ENCODE measurements at regions not wholly inside any gene's neighbourhood (a gene's known extent, or its start where the extent isn't known, plus 50 kb on each side); places are given as distances from the start of the nearest gene placed in this dataset.

DNA sequence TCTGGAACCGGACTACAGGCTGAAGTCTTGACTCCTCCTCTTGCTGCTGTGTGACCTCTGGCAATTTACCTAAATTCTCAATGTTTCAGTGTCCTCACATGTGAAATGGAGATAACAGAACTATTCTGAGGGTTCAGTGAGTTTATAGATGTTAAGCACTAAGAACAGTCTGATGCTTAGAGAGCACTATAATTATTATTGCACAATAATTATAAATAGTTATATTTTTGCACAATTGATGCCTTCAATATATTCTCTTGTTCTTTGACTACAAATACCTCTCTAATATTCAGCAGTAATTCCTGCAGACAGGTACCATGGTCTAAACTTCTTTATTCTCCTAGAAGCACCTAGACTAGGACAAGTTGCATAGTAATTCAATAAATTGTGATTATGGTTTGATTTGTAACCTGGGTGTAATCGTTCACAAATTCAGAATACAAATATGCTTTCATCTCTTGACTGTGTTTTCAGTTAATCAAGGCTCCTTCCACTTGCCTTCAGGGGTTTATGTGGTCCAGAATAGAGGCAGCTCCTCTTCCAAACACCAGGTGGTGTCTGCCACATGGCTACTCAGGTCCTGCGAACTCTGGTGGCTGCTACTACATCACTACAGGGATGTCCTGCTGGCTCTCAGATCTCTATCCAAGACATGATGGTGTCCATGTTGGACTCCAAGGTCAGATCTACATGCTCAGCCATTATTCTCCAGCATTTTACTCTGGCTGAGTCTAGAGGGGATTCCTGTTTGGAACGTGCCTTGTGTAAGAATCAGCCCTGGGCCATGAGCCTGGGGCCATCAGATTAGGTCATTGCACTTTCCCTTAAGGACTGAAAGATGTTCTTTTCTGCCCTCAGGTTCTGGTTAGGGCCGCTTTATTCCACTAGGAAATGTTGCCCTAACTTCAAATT, 103.4 kb downstream of the QRFPR start:
- Histone ChIP-seq H3K4me3 (no peak overlapping the region), H3K4me1 (no peaks in the 10 kb centered on the region), H3K36me3 (replicated peaks) (no peaks in the 10 kb centered on the region), H3K9me3 (no peaks in the 10 kb centered on the region), H3K27me3 (ENCODE audit: low read depth) (no peaks in the 10 kb centered on the region)
- in situ Hi-C loops (cut with MboI; ENCODE audit: low sequenced_read_pairs) = no loop called here
- DNase-seq (ENCODE audit: low spot score in 2 of 2) = peak in 1 of 2 experiments; percentile 19

DNA sequence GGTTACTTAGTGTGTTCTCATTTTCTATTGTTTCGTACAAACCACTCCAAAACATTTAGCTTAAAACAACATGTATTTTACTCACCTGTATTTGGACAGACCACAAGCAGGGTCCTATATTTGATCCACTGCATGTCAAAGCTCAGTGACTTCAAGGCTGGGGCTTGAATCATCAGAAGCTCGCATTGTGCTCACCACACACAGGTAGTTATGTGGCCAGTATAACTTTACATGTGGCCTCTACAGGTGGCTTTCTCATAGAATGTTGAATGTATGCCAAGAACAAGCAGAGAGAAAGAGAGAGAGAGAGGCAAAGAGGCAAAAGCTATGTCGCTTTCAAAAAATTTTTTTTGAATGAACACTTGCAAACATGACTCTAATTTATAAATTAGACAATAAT, 107.6 kb downstream of the QRFPR start:
- Histone ChIP-seq H3K4me3 (no peak overlapping the region), H3K36me3 (replicated peaks) (no peaks in the 10 kb centered on the region), H3K4me1 (no peaks in the 10 kb centered on the region), H3K27me3 (ENCODE audit: low read depth) (no peaks in the 10 kb centered on the region), H3K9me3 (no peaks in the 10 kb centered on the region)
- no peak for DNase-seq (ENCODE audit: low spot score in 2 of 2)
- in situ Hi-C loops (cut with MboI; ENCODE audit: low sequenced_read_pairs) = no loop called here

DNA sequence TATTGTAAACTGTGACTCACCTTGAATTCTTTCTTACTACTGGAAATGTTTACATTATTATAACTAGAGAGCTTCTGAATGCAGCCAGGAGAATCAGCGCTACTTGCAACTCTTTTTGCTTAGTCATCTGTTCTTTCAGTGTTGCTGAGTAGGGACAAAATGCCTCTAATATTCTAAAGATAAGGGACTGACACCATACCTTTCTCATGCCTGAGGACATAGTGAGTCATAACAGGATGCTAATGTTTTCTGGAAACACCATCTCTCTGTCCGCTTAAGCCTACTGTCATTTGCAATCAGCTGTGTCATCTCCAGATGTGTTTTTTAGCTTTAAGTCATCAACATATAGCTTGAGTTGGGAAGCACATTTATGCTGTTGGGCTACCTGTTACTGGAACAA, 108.3 kb downstream of the QRFPR start:
- H3K4me3 ChIP-seq = no peak overlapping the region
- no peaks in the 10 kb centered on the region for H3K9me3 ChIP-seq
- H3K4me1 ChIP-seq = no peaks in the 10 kb centered on the region
- in situ Hi-C loops (cut with MboI; ENCODE audit: low sequenced_read_pairs) = no loop called here
- H3K36me3 ChIP-seq (replicated peaks) = no peaks in the 10 kb centered on the region
- no peaks in the 10 kb centered on the region for H3K27me3 ChIP-seq (ENCODE audit: low read depth)
- no peak for DNase-seq (ENCODE audit: low spot score in 2 of 2)

DNA sequence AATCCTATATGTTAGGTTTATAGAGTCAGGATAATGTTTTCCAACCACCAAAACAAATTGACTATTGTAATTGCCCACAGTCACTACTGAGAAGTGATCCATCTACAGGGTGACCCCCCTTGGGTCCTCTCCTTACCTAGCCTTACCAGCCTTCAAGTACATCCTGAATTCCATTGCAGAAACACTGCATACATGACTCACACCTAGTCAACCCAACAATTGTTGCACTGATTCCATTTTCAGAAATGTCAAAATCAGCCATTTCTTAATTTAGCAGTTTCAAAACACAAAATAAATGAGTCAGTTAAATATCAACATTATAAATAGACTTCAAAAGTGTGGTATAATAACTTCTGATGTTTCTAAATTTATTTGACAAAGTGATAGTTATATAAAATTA, 106.3 kb upstream of the TNIP3 start:
- no peaks in the 10 kb centered on the region for H3K9me3 ChIP-seq
- in situ Hi-C loops (cut with MboI; ENCODE audit: low sequenced_read_pairs) = no loop called here
- H3K4me1 ChIP-seq = no peaks in the 10 kb centered on the region
- H3K36me3 ChIP-seq (replicated peaks) = no peaks in the 10 kb centered on the region
- DNase-seq (ENCODE audit: low spot score in 2 of 2) = no peak
- no peaks in the 10 kb centered on the region for H3K27me3 ChIP-seq (ENCODE audit: low read depth)
- no peak overlapping the region for H3K4me3 ChIP-seq

DNA sequence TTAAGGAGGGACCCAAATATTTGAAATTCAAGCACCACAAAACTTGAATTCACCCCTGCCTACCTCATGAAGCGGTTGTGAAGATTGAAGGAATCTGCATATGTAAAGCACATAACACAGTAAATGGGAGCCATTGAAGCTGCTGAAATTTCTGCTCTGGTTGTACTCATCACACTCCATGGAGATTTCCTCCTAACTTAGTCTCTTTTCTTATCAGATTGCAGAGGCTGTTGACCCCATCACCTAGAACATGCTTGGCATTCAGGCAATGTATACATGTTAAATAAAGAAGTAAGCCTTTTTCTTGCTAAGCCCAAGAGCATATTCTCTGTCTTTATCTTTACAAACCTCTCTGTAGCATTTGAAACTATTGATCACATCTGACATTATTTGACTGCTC, 104.9 kb upstream of the TNIP3 start:
- no peaks in the 10 kb centered on the region for H3K27me3 ChIP-seq (ENCODE audit: low read depth)
- H3K4me1 ChIP-seq = no peaks in the 10 kb centered on the region
- in situ Hi-C loops (cut with MboI; ENCODE audit: low sequenced_read_pairs) = no loop called here
- no peaks in the 10 kb centered on the region for H3K36me3 ChIP-seq (replicated peaks)
- H3K9me3 ChIP-seq = no peaks in the 10 kb centered on the region
- DNase-seq (ENCODE audit: low spot score in 2 of 2) = no peak
- no peak overlapping the region for H3K4me3 ChIP-seq

DNA sequence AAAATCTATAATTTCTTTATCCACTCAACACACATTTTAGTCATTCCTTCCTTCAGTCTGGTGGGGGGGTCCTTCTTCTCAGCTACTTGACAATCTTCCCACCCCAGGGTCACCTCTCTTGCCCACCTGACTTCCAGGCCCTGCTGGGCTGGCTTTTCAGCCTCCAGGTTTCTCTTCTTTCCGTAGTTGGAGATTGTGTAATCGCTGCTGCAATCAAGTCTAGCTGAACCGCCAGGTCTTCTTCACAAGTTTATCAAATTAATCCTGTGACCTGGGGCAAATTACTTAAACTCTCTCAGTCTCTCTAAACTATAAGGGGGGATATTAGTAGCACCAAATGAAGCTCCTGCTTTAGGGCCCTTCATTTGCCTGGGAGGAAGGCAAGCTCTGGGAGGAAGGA, 102.9 kb upstream of the TNIP3 start:
- DNase-seq (ENCODE audit: low spot score in 2 of 2) = no peak
- Histone ChIP-seq H3K4me3 (no peak overlapping the region), H3K27me3 (ENCODE audit: low read depth) (no peaks in the 10 kb centered on the region), H3K36me3 (replicated peaks) (no peaks in the 10 kb centered on the region), H3K9me3 (no peaks in the 10 kb centered on the region), H3K4me1 (no peaks in the 10 kb centered on the region)
- in situ Hi-C loops (cut with MboI; ENCODE audit: low sequenced_read_pairs) = no loop called here

DNA sequence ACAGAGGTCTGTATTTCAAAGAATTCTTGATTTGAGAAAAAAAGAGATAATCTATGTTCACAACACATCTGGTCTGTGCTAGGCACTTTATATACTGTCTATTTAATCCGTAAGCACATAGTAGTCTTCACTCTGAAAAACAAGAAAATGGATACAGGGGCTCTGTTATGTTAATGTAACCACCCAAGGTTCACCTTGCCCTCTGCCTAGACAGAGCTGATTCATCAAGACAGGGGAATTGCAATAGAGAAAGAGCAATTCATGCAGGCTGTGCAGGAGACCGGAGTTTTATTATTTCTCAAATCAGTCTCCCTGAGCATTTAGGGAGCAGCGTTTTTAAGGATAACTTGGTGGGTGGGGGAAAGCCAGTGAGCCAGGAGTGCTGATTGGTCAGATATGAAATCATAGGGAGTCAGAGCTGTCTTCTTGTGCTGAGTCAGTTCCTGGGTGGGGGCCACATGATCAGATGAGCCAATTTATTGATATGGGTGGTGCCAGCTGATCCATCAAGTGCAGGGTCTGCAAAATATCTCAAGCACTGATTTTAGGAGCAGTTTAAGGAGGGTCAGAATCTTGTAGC, 92.9 kb upstream of the TNIP3 start:
- no peaks in the 10 kb centered on the region for H3K36me3 ChIP-seq (replicated peaks)
- H3K9me3 ChIP-seq = 0 out of 2 replicates have a peak, but pooled peaks cover 3% of the 10 kb centered on the region
- H3K27me3 ChIP-seq (ENCODE audit: low read depth) = no peaks in the 10 kb centered on the region
- no peaks in the 10 kb centered on the region for H3K4me1 ChIP-seq
- in situ Hi-C loops (cut with MboI; ENCODE audit: low sequenced_read_pairs) = no loop called here
- DNase-seq (ENCODE audit: low spot score in 2 of 2) = no peak
- H3K4me3 ChIP-seq = no peak overlapping the region

DNA sequence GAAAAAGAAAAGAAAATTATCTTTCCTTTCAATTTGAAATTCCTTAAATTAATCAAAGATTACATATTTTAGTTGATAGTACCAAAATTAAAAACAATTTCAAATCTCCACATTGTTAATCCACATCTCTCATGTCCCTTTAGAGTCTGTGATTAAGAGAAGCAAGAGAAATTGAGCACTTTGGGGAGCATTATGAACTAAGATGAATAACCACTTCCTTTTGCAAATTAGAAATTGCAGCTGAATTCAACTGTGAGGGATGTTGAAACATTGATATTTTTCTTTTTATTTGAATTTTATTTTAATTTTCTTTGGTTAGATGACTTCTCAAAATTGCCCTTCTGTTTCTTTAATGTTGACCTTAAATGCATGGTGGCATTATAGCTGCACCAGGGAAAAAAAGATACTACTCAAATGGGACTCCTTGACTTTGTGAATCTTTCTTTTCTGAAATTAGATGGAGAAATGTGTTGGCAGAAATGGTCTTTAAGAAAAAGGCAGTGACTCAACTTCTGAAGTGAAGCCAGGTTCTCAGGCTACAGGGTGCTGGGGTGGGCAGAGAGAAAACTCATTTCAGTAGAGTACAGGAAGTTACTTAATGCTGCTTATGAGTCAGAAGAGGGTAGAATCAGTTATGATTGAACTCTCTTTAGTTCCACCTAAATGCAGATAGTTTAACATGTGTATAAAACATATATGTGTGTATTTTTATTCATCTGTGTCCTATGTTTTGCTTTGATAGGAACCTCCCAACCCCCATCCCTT, 92.0 kb upstream of the TNIP3 start:
- no peaks in the 10 kb centered on the region for H3K36me3 ChIP-seq (replicated peaks)
- H3K27me3 ChIP-seq (ENCODE audit: low read depth) = no peaks in the 10 kb centered on the region
- in situ Hi-C loops (cut with MboI; ENCODE audit: low sequenced_read_pairs) = no loop called here
- no peak overlapping the region for H3K4me3 ChIP-seq
- H3K9me3 ChIP-seq = 0 out of 2 replicates have a peak, but pooled peaks cover 3% of the 10 kb centered on the region
- no peak for DNase-seq (ENCODE audit: low spot score in 2 of 2)
- no peaks in the 10 kb centered on the region for H3K4me1 ChIP-seq

DNA sequence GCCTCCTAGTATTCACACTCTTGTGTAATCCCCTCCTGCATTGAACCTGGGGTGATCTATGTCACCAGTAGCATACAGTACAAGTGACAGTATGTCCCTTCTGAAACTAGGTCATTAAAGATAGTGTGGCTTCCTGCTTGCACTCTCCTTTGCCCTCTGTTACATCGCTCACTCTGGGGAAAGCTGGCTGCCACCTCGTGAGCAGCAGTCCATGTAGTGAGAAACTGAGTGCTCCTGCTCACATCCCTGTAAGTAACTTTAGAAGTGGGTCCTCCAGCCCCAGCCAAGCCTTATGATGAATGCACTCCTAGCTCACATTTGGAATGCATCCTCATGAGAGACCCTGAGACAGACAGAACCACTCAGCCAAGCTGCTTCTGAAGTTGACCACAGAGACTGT, 89.8 kb upstream of the TNIP3 start:
- Histone ChIP-seq H3K27me3 (ENCODE audit: low read depth) (no peaks in the 10 kb centered on the region), H3K4me3 (no peak overlapping the region), H3K36me3 (replicated peaks) (no peaks in the 10 kb centered on the region), H3K4me1 (no peaks in the 10 kb centered on the region), H3K9me3 (0 out of 2 replicates have a peak, but pooled peaks cover 3% of the 10 kb centered on the region)
- in situ Hi-C loops (cut with MboI; ENCODE audit: low sequenced_read_pairs) = no loop called here
- DNase-seq (ENCODE audit: low spot score in 2 of 2) = no peak

DNA sequence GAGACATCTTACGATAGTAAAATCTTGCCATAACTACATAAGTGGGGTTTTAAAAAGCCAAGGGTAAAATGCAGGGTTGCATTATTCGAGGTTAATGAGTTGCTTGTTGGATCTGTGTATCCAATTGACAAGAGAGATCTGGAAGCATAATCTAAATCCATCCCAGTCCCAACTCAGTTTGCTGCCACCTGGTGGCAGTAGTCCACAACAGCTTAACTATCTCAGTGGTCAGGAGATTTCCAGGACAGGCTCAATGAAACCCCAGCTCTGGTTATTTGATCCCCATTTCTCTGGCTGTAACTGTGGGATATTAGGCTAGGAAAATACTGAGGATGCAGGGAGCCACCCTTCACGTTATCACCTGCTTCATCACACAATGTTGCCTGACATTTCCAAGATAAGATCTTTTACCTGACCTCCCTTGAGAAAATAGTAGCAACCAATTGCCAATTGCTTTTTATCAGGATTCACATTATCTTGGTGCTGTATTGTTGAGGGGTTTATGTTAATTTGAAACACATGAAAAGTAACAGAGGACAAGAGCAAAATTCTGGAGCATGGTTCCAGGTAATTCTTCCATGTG, 88.2 kb upstream of the TNIP3 start:
- Histone ChIP-seq H3K4me1 (no peaks in the 10 kb centered on the region), H3K4me3 (no peak overlapping the region), H3K9me3 (0 out of 2 replicates have a peak, but pooled peaks cover 3% of the 10 kb centered on the region), H3K36me3 (replicated peaks) (no peaks in the 10 kb centered on the region), H3K27me3 (ENCODE audit: low read depth) (no peaks in the 10 kb centered on the region)
- in situ Hi-C loops (cut with MboI; ENCODE audit: low sequenced_read_pairs) = no loop called here
- DNase-seq (ENCODE audit: low spot score in 2 of 2) = peak; percentile 44 to 76

DNA sequence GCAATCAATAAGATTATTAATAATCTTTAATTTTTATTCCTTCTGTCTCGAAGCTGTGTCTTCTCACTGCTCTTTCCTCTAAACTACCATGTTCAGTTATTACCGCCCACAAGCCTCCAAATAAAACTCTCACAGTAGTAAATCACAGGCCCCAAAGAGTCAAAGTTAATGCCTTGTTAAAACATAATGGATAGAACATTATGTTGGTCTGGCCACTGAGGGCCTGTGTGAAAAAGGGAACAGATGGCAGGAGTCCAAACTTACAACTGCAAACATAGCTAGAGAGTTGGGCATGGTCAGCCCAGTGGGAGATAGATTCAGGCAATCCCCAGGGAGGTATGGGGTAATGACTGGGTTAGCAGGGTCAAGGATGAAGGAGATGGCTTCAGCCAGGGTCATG, 84.6 kb upstream of the TNIP3 start:
- in situ Hi-C loops (cut with MboI; ENCODE audit: low sequenced_read_pairs) = no loop called here
- Histone ChIP-seq H3K27me3 (ENCODE audit: low read depth) (no peaks in the 10 kb centered on the region), H3K9me3 (no peaks in the 10 kb centered on the region), H3K4me3 (no peak overlapping the region), H3K36me3 (replicated peaks) (no peaks in the 10 kb centered on the region), H3K4me1 (no peaks in the 10 kb centered on the region)
- DNase-seq (ENCODE audit: low spot score in 2 of 2) = no peak

DNA sequence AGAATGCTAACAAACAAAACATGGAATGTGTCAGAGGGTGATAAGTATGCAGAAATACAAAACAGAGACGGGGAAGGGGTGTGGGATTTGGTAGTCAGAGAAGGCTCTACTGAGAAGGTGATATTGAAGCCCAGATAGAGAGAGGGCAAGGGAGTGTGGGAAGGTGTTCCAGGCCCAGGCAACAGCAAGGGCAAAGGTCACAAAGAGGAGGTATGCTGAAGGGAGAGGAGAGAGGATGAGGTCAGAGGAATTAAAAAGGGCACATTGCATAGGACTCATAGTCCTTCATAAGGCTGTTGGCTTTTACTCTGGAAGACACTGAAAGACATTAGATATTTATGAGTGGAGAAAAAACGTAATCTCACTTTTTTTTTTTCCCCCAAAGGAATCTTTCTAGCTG, 82.6 kb upstream of the TNIP3 start:
- DNase-seq (ENCODE audit: low spot score in 2 of 2) = no peak
- no peaks in the 10 kb centered on the region for H3K27me3 ChIP-seq (ENCODE audit: low read depth)
- no peaks in the 10 kb centered on the region for H3K36me3 ChIP-seq (replicated peaks)
- in situ Hi-C loops (cut with MboI; ENCODE audit: low sequenced_read_pairs) = no loop called here
- H3K9me3 ChIP-seq = no peaks in the 10 kb centered on the region
- H3K4me1 ChIP-seq = no peaks in the 10 kb centered on the region
- no peak overlapping the region for H3K4me3 ChIP-seq

DNA sequence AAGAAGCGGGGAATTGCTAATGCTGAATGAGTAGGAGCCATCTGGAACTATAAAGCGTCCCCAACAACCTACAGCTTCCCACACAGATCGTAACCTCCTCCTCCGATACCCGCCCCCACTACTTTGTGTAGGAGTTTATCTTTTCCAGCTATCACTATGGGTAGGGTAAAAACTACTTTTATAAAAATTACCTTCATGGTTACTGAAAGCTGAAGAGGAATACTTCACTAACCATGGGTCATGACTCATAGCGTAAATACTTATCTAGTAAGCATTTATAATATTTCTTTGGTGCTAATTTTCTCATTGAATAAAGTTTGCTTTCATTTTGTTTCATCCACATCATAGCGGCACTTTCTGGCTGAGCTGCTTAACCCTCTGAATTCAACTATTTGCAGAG, 79.4 kb upstream of the TNIP3 start:
- no peak overlapping the region for H3K4me3 ChIP-seq
- H3K36me3 ChIP-seq (replicated peaks) = no peaks in the 10 kb centered on the region
- DNase-seq (ENCODE audit: low spot score in 2 of 2) = no peak
- in situ Hi-C loops (cut with MboI; ENCODE audit: low sequenced_read_pairs) = no loop called here
- no peaks in the 10 kb centered on the region for H3K4me1 ChIP-seq
- no peaks in the 10 kb centered on the region for H3K9me3 ChIP-seq
- H3K27me3 ChIP-seq (ENCODE audit: low read depth) = no peaks in the 10 kb centered on the region
